ENCODE measurements at regions not wholly inside any gene's neighbourhood (a gene's known extent, or its start where the extent isn't known, plus 50 kb on each side); places are given as distances from the start of the nearest gene placed in this dataset.

DNA sequence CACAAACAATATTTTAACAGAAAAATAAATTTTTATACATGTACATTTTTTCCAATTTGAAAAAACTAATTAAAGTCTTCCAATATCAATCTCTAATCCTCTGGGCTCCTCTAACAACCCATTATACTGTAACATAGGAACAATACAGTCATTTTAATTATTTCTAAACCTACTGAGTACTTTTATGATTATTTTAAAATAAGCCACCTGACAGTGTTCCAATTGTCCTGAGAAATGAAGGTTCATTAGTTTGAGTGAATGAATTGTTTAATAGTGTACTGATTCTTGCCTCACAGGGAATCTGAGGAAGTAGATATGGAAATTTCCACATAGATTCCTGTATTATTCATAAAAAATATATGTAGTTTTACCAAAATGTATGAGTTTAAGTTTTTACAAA is 123.1 kb upstream of the EYS start:
- DNase-seq = no peak

GRCh38 chr6:65819152-65819551 is 112.1 kb upstream of the EYS start:
- no peak for DNase-seq

- no peak for DNase-seq
Observed at GRCh38 chr6:65818576-65818975, 111.5 kb upstream of the EYS start.

DNA sequence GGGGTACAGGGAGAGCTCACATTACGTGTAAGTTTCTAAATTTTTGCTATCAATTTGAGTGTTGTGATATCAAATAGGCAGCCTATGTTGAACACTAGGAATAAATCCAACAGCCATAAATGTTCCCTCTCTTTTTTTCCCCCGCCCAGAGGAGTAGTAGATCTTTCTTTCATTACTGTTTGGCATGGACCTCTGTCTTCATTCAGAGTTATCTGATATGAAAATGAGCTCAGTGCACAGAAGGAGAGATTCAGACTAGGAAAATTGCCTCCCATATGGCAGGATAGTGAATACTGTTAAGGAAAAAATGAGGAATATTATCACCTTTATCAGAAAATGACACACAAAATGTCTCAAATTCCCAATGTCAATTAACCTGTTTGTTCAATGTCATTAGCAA is 110.0 kb upstream of the EYS start:
- no peak for DNase-seq

DNA sequence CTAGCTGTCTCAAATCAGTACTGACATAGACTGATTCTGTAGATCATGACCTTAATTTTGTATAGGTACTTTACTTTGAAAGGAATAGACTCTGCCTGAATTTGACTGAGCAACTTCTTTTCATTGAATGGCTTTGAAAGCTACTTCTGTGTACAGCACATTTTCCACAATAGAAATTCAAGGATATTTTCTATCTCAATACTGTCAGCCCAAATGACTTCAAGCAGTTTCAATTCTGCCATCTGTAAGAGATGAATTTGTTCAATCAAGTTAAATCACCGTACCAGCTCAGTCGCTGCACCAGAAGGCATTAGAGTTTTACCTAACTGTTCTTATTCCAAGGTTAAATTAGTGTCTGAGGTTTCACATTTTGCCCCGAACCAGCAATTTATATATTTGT is 107.0 kb upstream of the EYS start:
- no peak for DNase-seq

GRCh38 chr6:65803186-65803585 is 96.2 kb upstream of the EYS start:
- DNase-seq = no peak

DNA sequence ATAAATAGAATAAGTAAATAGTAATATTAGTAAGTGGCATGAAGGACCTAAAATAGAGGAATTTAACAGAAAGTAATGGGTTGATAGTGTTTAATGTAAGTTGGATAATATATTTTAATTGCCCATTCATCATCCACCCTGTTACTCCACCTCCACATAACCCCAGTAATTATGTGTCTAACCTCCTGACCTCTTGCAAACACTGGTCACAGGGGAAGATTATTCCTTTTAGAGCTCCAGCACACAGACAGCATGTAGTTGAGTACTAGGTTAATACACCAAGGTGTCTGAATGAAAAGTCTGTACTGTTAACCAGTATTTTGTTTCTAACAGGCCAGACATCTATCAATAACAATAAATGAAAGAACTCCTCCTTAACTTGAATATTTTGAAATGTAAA is 92.4 kb upstream of the EYS start:
- DNase-seq = no peak

GRCh38 chr6:65798280-65799014 is 91.4 kb upstream of the EYS start:
- DNase-seq = no peak

GRCh38 chr6:65790666-65791065 is 83.6 kb upstream of the EYS start:
- DNase-seq = no peak

DNA sequence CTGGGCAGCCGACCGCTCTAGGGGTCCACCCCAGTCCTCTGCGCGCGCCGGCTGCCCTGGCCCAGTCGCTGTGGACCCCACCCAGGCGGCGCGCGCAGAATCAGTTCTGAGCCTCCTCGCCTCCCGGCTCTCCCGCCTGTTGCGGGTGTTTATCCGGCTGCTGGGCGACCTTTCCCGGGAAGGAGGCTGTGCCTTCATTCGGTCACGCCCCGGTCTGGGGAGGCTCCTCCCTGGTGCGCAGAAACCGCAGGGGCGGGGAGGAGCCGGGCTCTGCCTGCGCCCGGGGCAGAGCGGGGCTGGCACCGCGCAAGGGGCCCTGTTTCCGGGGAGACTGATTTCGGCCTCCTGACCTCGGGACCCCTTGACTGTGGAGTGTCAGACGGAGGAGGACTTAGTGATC is 80.8 kb upstream of the EYS start:
- DNase-seq = no peak

- DNase-seq = no peak
Observed at GRCh38 chr6:65786815-65787214, 79.8 kb upstream of the EYS start.

DNA sequence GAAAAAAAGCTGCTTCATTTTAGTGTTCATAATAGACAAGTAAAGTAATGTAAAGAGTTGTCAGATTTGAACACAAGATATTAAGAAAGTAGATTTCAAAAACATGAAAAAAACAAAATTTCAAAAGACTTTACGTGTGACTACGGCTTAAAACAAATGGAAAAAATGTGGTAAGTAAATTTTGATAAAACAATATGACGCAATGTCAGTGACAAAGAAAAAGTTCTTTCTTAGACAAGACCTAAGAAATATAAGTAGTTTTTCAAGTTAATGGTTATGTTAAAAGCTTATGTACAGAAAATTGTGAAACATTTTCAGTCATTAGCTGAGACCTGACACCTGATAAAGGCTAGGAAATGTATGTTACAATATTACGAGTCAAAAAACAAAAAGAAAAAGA is 73.7 kb upstream of the EYS start:
- no peak for DNase-seq

DNA sequence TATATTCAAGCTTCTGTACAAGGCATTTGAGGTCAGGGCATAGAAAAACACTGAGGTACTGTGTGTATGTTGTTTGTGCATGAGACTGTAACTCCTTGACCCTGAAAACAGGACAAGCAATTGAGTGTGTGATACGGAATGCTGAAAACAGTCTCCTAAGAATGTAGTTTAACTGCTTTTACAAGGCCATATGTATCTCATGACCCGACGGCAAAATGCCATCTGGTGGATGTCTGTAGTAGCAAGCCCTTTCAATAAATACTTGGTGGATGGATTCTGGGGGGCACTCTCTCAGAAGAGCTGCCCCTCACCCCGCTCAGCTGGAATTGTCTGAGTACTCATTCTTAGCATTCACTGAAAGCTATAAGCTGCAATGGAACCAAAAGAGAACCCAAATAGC is 69.3 kb upstream of the EYS start:
- DNase-seq = no peak

- no peak for DNase-seq
Observed at GRCh38 chr6:65771946-65772345, 64.9 kb upstream of the EYS start.

DNA sequence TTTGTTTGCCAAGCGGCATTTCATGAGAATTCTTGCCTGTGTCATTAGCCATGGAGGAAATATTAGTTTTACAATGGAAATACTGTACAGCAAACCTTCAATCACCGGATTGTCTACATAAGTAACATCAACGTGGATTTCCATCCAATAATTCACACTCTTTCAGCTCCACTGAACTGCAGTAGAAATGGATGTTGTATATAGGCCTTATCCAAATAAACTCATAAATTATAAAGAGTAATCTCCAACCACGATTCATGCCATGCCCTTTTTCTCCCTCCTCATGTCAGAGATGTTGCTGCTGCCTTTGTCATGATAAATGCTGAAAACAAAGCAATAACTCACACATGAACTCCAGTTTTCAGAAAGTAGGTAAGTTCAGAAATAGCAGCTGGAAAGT is 54.9 kb upstream of the EYS start:
- DNase-seq = no peak

GRCh38 chr6:65760285-65760684 is 53.3 kb upstream of the EYS start:
- DNase-seq = no peak
